ENCODE measurements at regions not wholly inside any gene's neighbourhood (a gene's known extent, or its start where the extent isn't known, plus 50 kb on each side); places are given as distances from the start of the nearest gene placed in this dataset.

- peaks cover 3% of the 10 kb centered on the region for H3K9me3 Mint-ChIP-seq
- H3K27me3 Mint-ChIP-seq (ENCODE audit: low read depth): no peaks in the 10 kb centered on the region
- DNase-seq (ENCODE audit: low read depth, low spot score): no peak
- H3K4me1 Mint-ChIP-seq: peaks cover 20% of the 10 kb centered on the region
- no peaks in the 10 kb centered on the region for H3K36me3 Mint-ChIP-seq (ENCODE audit: low read depth)
- TF ChIP-seq CTCF (conservative IDR thresholded peaks at IDR 0.05): no peak
- no peak overlapping the region for H3K27ac Mint-ChIP-seq (ENCODE audit: unreplicated experiment)
- no peak overlapping the region for H3K4me3 Mint-ChIP-seq
Measured at GRCh38 chr2:221258464-221258863, 313.6 kb downstream of the EPHA4 start.

- H3K4me1 Mint-ChIP-seq: no peaks in the 10 kb centered on the region
- no peak overlapping the region for H3K4me3 Mint-ChIP-seq
- H3K27ac Mint-ChIP-seq (ENCODE audit: unreplicated experiment): no peak overlapping the region
- DNase-seq (ENCODE audit: low read depth, low spot score): no peak
- no peaks in the 10 kb centered on the region for H3K27me3 Mint-ChIP-seq (ENCODE audit: low read depth)
- no peaks in the 10 kb centered on the region for H3K36me3 Mint-ChIP-seq (ENCODE audit: low read depth)
- H3K9me3 Mint-ChIP-seq: no peaks in the 10 kb centered on the region
- no peak for TF ChIP-seq CTCF (conservative IDR thresholded peaks at IDR 0.05)
Measured at GRCh38 chr2:221262651-221263050, 309.5 kb downstream of the EPHA4 start.

GRCh38 chr2:221263573-221263972, 308.5 kb downstream of the EPHA4 start:
- no peaks in the 10 kb centered on the region for H3K9me3 Mint-ChIP-seq
- TF ChIP-seq CTCF (conservative IDR thresholded peaks at IDR 0.05): no peak
- H3K4me1 Mint-ChIP-seq: no peaks in the 10 kb centered on the region
- no peak for DNase-seq (ENCODE audit: low read depth, low spot score)
- no peaks in the 10 kb centered on the region for H3K36me3 Mint-ChIP-seq (ENCODE audit: low read depth)
- H3K27me3 Mint-ChIP-seq (ENCODE audit: low read depth): no peaks in the 10 kb centered on the region
- H3K27ac Mint-ChIP-seq (ENCODE audit: unreplicated experiment): no peak overlapping the region
- H3K4me3 Mint-ChIP-seq: no peak overlapping the region

- peak; percentile 23 for TF ChIP-seq CTCF (conservative IDR thresholded peaks at IDR 0.05)
- DNase-seq (ENCODE audit: low read depth, low spot score): no peak
- H3K36me3 Mint-ChIP-seq (ENCODE audit: low read depth): no peaks in the 10 kb centered on the region
- H3K9me3 Mint-ChIP-seq: no peaks in the 10 kb centered on the region
- no peaks in the 10 kb centered on the region for H3K4me1 Mint-ChIP-seq
- no peaks in the 10 kb centered on the region for H3K27me3 Mint-ChIP-seq (ENCODE audit: low read depth)
- no peak overlapping the region for H3K27ac Mint-ChIP-seq (ENCODE audit: unreplicated experiment)
- no peak overlapping the region for H3K4me3 Mint-ChIP-seq
Measured at GRCh38 chr2:221264318-221264717, 307.8 kb downstream of the EPHA4 start.

GRCh38 chr2:221267773-221268425, 304.2 kb downstream of the EPHA4 start:
- no peak for TF ChIP-seq CTCF (conservative IDR thresholded peaks at IDR 0.05)
- Mint-ChIP-seq H3K9me3 (no peaks in the 10 kb centered on the region), H3K36me3 (ENCODE audit: low read depth) (no peaks in the 10 kb centered on the region), H3K4me3 (no peak overlapping the region), H3K27ac (ENCODE audit: unreplicated experiment) (no peak overlapping the region), H3K4me1 (no peaks in the 10 kb centered on the region), H3K27me3 (ENCODE audit: low read depth) (no peaks in the 10 kb centered on the region)
- DNase-seq (ENCODE audit: low read depth, low spot score): no peak
